Stomach smooth muscle (tissue), 2 donors: ENCODE measurements at regions not wholly inside any gene's neighbourhood (a gene's known extent, or its start where the extent isn't known, plus 50 kb on each side); places are given as distances from the start of the nearest gene placed in this dataset.
"Not testable (repeated sequence)": the region's sequence is repeated elsewhere in the genome, so short reads cannot be mapped to it uniquely, and the experiment has no call there.

Experiments
- H3K27ac ChIP-seq: one replicate; pipeline ENCODE4 v1.7.0; 2013; ENCODE audit warnings: mild to moderate bottlenecking, low read length, inconsistent platforms
- H3K27me3 ChIP-seq, 2 donors: one replicate each; pipeline ENCODE4 v1.7.0; 2013; ENCODE audit warnings: low read length in 2 of 2; ENCODE audit not compliant: insufficient read depth in 2 of 2, control insufficient read depth in 1 of 2
- H3K36me3 ChIP-seq, 2 donors: one replicate each; pipeline ENCODE4 v1.7.0; 2013; ENCODE audit warnings: low read length in 2 of 2; ENCODE audit not compliant: control insufficient read depth in 2 of 2, insufficient read depth in 2 of 2
- H3K4me1 ChIP-seq: one replicate; pipeline ENCODE4 v1.7.0; 2013; ENCODE audit warnings: low read length; ENCODE audit not compliant: control insufficient read depth, insufficient read depth
- H3K4me3 ChIP-seq, 2 donors: one replicate each; pipeline ENCODE4 v1.7.0; 2013; ENCODE audit warnings: low read length in 2 of 2
- H3K9ac ChIP-seq, 2 donors: one replicate each; pipeline ENCODE4 v1.7.0; 2013; ENCODE audit warnings: low read length in 2 of 2, mild to moderate bottlenecking in 1 of 2
- H3K9me3 ChIP-seq, 2 donors: one replicate each; pipeline ENCODE4 v1.7.0; 2013; ENCODE audit warnings: low read length in 2 of 2; ENCODE audit not compliant: control insufficient read depth in 2 of 2
- donor health status: healthy.
- donor health status: Pancreatic carcinoma.

DNA sequence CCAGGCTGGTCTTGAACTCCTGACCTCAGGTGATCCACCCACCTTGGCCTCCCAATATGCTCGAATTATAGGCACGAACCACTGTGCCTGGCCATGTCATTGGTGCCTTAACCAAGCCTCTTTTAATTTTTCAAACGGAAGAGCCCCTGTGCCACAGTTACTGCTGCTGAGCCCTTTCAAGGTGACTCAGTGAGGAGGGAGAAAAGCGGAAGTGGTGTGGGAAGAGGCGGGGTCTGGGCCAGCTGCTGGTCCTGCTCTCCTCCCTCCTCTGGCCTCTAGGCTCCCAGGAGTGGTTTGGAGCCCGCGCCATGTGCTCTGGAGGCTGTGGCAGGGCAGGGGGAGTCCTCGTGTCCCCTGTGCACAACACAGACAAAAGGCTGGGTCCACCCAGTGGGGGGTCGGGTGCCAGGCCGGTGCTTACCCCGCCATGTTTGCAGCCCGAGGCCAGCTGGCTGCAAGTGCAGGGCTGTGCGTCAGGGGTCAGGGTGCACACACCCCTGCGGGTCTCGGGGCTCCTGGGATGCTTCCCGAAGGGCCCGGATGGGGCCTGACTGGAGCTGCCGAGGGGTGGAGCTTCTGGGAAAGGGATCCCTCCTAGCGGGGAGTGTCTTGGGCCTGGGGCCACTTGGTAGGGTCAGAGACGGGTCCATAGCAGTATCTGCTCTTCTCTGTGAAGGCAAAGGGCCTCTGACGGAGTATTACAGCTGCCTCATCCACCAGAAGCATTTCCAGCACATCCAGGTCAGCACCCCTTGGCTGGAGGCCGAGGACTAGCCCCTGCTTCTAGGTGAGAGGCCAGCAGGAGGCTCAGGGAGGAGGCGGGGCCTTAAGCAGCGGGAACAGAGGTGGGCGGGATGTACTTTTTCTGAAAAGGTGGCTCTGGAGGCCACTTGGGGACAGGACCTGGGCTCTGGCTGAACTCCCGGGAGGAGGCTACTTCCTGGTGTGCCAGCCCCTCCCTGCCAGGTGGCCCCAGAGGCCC, 100.4 kb upstream of the CCZ1B start:
- not testable (repeated sequence) for H3K9me3 ChIP-seq, H3K27ac ChIP-seq, H3K4me1 ChIP-seq, H3K9ac ChIP-seq, H3K4me3 ChIP-seq, H3K27me3 ChIP-seq, H3K36me3 ChIP-seq

DNA sequence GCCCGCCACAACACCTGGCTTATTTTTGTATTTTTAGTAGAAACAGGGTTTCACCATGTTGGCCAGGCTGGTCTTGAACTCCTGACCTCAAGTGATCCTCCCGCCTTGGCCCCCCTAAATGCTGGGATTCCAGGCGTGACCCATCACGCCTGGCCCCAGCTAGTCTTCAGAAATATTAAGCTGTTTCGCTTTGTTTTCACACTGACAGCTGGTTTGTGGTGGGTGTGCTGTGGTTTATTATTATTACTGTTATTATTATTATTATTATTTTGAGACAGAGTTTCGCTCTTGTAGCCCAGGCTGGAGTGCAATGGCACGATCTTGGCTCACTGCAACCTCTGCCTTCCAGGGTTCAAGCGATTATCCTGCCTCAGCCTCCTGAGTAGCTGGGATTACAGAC, 101.6 kb upstream of the CCZ1B start:
- H3K4me1 ChIP-seq, H3K36me3 ChIP-seq, H3K27ac ChIP-seq, H3K4me3 ChIP-seq, H3K9ac ChIP-seq, H3K9me3 ChIP-seq, H3K27me3 ChIP-seq: not testable (repeated sequence)

DNA sequence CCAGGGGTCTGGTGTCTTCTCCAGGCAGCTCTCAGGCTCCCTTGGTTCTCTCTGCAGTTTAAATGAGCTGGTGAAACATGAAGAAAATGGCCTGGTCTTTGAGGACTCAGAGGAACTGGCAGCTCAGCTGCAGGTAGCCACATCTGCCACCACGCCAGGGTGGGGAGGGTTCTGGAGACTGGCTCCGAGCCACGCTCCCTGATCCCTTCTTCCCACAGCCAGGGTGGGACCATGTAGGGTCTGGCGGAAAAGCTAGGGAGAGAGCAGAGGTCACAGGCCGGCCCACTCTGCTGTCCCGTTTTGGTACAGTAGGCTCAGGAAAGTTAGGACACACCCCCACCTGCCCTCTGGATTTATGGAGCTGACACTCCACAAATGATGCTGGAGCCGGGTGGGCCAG, 103.5 kb upstream of the CCZ1B start:
- H3K27ac ChIP-seq, H3K4me1 ChIP-seq, H3K9me3 ChIP-seq, H3K36me3 ChIP-seq, H3K4me3 ChIP-seq, H3K27me3 ChIP-seq, H3K9ac ChIP-seq: not testable (repeated sequence)

DNA sequence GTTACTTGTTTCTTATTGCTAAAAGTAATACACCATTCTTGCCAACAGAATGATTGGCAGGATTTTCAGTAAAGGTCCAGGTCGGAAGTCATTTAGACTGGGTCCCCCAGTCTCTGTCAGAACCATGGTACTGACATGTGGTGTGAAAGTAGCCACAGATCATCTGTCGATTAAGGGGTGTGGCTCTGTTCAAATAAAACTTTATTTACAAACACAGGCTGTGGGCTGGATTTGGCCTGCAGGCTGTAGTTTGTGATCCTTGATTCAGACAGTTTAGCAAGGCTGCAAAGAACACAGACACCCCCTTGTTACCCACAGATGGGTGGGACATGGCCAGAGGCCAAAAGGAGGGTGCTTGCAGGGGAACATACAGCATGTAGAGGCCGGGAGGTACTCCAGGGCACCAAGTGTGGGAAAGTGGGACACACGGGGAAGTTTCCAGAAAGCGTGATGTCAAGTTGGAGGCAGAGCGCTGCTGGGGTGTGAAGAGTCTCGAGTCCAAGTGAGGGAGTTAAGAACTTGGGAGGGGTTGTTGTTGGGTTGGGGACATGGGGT, 104.1 kb upstream of the CCZ1B start:
- H3K9ac ChIP-seq, H3K36me3 ChIP-seq, H3K4me1 ChIP-seq, H3K27me3 ChIP-seq, H3K27ac ChIP-seq, H3K4me3 ChIP-seq, H3K9me3 ChIP-seq: not testable (repeated sequence)

DNA sequence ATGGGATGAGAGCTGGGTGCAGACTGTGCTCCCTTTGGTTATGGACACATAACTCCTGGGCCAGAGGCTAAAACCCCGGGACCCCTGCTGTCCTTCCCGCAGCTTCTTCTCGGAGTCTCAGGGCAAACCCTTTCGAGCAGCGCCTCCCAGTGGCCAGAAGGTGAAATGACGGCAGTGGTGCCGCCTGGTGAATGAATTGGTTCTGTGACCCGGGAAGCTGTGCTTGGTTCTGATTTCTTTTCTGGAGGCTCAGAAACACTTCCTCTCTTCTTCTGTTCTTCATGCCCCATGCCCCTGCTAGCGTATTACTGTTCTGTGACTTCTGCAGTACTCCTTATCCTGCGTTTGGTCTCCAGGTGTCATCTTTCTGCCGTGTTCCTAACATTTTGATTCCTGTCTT, 104.7 kb upstream of the CCZ1B start:
- H3K27ac ChIP-seq, H3K27me3 ChIP-seq, H3K9ac ChIP-seq, H3K4me1 ChIP-seq, H3K4me3 ChIP-seq, H3K36me3 ChIP-seq, H3K9me3 ChIP-seq: not testable (repeated sequence)

DNA sequence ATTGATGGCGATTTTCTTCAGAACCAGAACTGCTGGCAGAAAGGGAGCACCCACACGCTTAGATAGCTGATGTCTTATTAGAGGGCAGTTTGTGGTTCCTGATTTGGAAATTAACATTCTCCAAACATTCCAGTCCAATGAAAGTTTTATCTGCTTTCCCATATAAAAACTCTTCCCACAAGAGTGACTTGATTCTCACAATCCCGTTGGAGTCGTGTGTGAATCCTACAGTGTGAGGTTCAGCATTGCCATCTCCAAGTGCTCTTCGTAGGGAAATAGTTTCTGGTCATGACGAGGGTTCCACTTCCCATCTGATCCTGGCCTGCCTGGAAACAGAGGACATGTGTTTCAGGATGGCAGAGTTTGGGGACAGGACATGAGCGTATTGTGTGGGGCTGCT, 105.4 kb upstream of the CCZ1B start:
- H3K9me3 ChIP-seq, H3K27me3 ChIP-seq, H3K36me3 ChIP-seq, H3K27ac ChIP-seq, H3K4me3 ChIP-seq, H3K9ac ChIP-seq, H3K4me1 ChIP-seq: not testable (repeated sequence)

DNA sequence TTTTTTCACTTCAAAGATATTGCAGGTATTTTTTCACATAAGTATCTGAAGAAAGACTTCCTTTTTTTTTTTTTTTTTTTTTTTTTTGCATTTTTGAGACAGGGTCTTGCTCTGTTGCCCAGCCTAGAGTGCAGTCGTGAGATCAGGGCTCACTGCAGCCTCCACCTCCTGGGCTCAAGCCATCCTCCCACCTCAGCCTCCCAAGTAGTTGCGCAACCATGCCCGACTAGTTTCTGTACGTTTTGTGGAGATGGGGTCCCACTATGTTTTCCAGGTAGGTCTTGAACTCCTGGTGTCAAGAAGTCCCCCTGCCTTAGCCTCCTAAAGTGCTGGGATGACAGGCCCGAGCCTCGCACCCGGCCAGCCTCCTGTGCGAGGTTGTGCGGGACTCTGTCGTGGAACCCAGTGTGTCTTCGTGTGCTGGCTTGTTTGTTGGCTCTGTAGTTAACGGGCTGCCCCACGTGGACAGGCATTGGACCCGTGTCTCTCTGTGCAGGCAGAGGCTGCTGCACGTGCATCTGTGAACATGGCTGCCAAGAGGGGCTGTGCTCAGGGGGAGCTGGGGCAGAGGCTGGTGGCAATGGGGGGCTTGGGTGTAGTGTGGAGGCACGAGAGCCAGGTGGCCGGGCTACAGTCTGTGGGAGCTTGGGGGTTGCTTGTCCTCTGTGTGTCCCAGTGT, 108.0 kb upstream of the CCZ1B start:
- not testable (repeated sequence) for H3K4me1 ChIP-seq, H3K4me3 ChIP-seq, H3K9ac ChIP-seq, H3K9me3 ChIP-seq, H3K36me3 ChIP-seq, H3K27me3 ChIP-seq, H3K27ac ChIP-seq

DNA sequence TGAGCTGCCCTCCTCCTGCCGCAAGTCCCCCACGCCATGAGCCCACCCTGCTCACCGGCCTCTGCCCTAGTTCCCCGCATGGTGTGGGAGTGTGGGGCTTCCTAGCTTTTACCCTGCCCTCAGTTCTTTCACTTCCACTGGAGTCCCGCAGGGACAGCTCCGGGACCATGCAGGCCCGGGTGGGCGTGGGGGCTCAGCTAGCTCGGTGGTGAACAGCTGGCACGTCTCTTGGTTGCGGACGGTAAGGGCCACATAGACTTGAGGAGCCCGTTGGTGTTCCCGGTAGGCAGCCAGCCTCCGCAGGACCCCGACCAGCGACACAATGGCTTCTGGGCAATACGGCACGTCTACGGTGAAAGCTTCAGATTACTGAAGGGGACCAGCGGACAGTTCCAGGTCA, 108.9 kb upstream of the CCZ1B start:
- Histone ChIP-seq H3K4me1 (no peaks in the 10 kb centered on the region), H3K9ac (no peak overlapping the region), H3K4me3 (no peak overlapping the region), H3K27me3 (no peaks in the 10 kb centered on the region), H3K9me3 (no peaks in the 10 kb centered on the region), H3K27ac (no peak overlapping the region), H3K36me3 (no peaks in the 10 kb centered on the region)

DNA sequence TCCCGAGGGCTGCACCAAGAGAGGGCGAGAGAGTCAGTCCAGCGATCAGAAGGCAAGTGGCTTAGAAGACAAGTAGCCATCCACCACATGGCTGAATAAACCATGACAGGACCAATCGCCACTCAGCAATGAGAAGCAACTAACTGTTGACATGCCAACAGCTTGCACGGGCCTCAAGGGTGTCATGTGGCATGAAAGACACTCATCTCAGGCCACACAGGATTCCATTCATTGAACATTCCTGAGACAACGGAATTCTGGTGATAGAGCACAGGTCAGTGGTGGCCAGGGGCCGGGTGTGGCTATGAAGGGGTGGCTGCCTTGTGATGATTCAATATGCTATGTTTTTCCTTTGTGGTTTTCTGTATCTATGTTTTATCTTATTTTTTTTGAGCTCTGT, 110.6 kb upstream of the CCZ1B start:
- H3K36me3 ChIP-seq, H3K27ac ChIP-seq, H3K27me3 ChIP-seq, H3K9ac ChIP-seq, H3K4me3 ChIP-seq, H3K9me3 ChIP-seq, H3K4me1 ChIP-seq: not testable (repeated sequence)

DNA sequence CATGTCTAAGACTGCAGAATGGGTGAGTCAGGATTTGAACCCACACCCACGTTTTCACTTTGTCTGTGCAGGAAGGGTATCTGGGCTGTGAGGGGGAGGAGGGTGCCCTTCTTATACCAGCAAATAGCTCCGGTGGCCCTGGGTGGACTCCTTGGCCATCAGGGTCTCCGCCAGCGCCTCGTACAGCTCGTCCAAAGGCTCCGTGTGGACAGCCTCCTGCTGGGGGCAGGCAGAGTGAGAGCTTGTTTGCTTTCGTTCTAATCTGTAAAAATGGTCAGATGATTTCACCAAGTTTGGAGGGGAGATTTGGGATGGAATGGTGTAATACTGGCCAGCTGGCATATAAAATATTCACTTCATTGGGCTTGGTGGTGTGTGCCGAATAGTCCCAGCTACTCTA, 111.7 kb upstream of the CCZ1B start:
- not testable (repeated sequence) for H3K4me1 ChIP-seq, H3K9ac ChIP-seq, H3K27ac ChIP-seq, H3K36me3 ChIP-seq, H3K4me3 ChIP-seq, H3K9me3 ChIP-seq, H3K27me3 ChIP-seq

DNA sequence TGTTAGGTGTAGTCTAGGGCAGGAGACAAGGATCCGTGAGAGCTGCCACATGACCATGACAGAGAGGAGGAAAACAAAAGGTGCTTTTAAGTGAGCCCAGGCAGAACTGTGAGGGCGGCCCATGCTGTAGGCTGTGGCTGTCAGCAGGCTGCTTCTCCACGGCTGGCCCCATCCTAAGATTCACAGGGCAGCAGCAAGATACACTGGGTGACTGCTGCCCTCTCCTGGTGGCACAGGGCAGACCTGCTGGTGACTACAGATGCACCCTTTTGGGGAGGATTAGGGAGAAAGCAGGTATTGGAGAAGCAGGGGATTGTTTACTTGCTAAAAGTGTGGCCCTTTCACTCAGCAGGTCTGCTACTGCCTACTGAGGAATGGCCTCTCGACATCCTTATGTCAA, 112.2 kb upstream of the CCZ1B start:
- H3K36me3 ChIP-seq, H3K4me3 ChIP-seq, H3K9ac ChIP-seq, H3K27ac ChIP-seq, H3K27me3 ChIP-seq, H3K9me3 ChIP-seq, H3K4me1 ChIP-seq: not testable (repeated sequence)
